Small intestine (tissue), 7 donors: ENCODE measurements at regions not wholly inside any gene's neighbourhood (a gene's known extent, or its start where the extent isn't known, plus 50 kb on each side); places are given as distances from the start of the nearest gene placed in this dataset.

Experiments used
- DNase-seq, 2 donors: peaks; one replicate each; pipeline versions ENCODE4 v3.0.0 to v3.0.0-alpha.2; 2013
- FAIRE-seq: peaks from 2 replicates; lab custom pipeline; 2012; peaks lifted over from hg19 to GRCh38; lab: Jason Lieb, UNC
- H3K27ac ChIP-seq, 3 donors: one replicate each; pipeline ENCODE4 v1.5.1; 2013; ENCODE audit warnings: low read length in 2 of 3, mild to moderate bottlenecking in 2 of 3, control low read depth in 1 of 3, inconsistent platforms in 1 of 3, low read depth in 1 of 3, moderate library complexity in 1 of 3
- H3K27me3 ChIP-seq, 3 donors: one replicate each; pipeline ENCODE4 v1.6.1; 2013; ENCODE audit warnings: low read length in 3 of 3, inconsistent platforms in 1 of 3; ENCODE audit not compliant: control insufficient read depth in 3 of 3, insufficient read depth in 3 of 3
- H3K36me3 ChIP-seq, 3 donors: one replicate each; pipeline ENCODE4 v1.6.1; 2013; ENCODE audit warnings: low read length in 3 of 3, inconsistent platforms in 1 of 3, low read depth in 1 of 3, mild to moderate bottlenecking in 1 of 3, moderate library complexity in 1 of 3; ENCODE audit not compliant: control insufficient read depth in 3 of 3, insufficient read depth in 2 of 3
- H3K4me1 ChIP-seq, 3 donors: one replicate each; pipeline ENCODE4 v1.6.1; 2013; ENCODE audit warnings: low read length in 2 of 3, inconsistent platforms in 1 of 3, low read depth in 1 of 3, mild to moderate bottlenecking in 1 of 3, moderate library complexity in 1 of 3; ENCODE audit not compliant: control insufficient read depth in 3 of 3, insufficient read depth in 2 of 3
- H3K4me3 ChIP-seq, 3 donors: one replicate each; pipeline ENCODE4 v1.5.1; 2013; ENCODE audit warnings: low read length in 3 of 3, control low read depth in 1 of 3, inconsistent platforms in 1 of 3, low read depth in 1 of 3, mild to moderate bottlenecking in 1 of 3, moderate library complexity in 1 of 3
- H3K9me3 ChIP-seq, 2 donors: one replicate each; pipeline ENCODE4 v1.6.1; 2013; ENCODE audit warnings: low read depth in 1 of 2, low read length in 1 of 2; ENCODE audit not compliant: control insufficient read depth in 2 of 2, insufficient read depth in 1 of 2
- WGBS, 3 donors: extraction: QIAGEN DNeasy Blood & Tissue Kit; methylation state at CpG; one replicate each; pipeline ENCODE4 v1.1.7; 2013; 5-methylcytosine and 5-hydroxymethylcytosine counted together
- donor health status: healthy with polysubstance abuse.
- donor health status: control.
- donor health status: control.
- donor health status: Bipolar disorder and iron deficiency.
- donor health status: healthy.

- Histone ChIP-seq H3K4me3 (no peak overlapping the region), H3K27me3 (no peaks in the 10 kb centered on the region), H3K4me1 (no peaks in the 10 kb centered on the region), H3K9me3 (no peaks in the 10 kb centered on the region), H3K27ac (no peak overlapping the region), H3K36me3 (no peaks in the 10 kb centered on the region)
- no peak for FAIRE-seq
- no peak for DNase-seq
- WGBS, 3 donors = 87 to 90% (median 89%) methylated on average over 6 of the region's 6 CpGs
Observed at GRCh38 chr1:219372916-219373615, 199.4 kb downstream of the LYPLAL1 start.

- FAIRE-seq = no peak
- 69 to 77% (median 74%) methylated on average over 2 of the region's 2 CpGs for WGBS, 3 donors
- no peak for DNase-seq
- Histone ChIP-seq H3K36me3 (no peaks in the 10 kb centered on the region), H3K27me3 (no peaks in the 10 kb centered on the region), H3K4me3 (no peak overlapping the region), H3K4me1 (no peaks in the 10 kb centered on the region), H3K27ac (no peak overlapping the region), H3K9me3 (no peaks in the 10 kb centered on the region)
Observed at GRCh38 chr1:219371471-219371870, 197.8 kb downstream of the LYPLAL1 start.

GRCh38 chr1:219367496-219367895 is 193.8 kb downstream of the LYPLAL1 start:
- FAIRE-seq = no peak
- WGBS, 3 donors = 59 to 70% (median 66%) methylated on average over 3 of the region's 3 CpGs
- no peaks in the 10 kb centered on the region for H3K9me3 ChIP-seq

GRCh38 chr1:219365451-219365850 is 191.8 kb downstream of the LYPLAL1 start:
- no peak for DNase-seq
- WGBS, 3 donors = 95 to 98% (median 97%) methylated on average over 1 of the region's 1 CpG
- no peak overlapping the region for H3K4me3 ChIP-seq
- no peak for FAIRE-seq
- H3K27me3 ChIP-seq = no peaks in the 10 kb centered on the region
- no peak overlapping the region for H3K27ac ChIP-seq
- no peaks in the 10 kb centered on the region for H3K4me1 ChIP-seq
- no peaks in the 10 kb centered on the region for H3K9me3 ChIP-seq
- no peaks in the 10 kb centered on the region for H3K36me3 ChIP-seq

More at GRCh38 chr1:219367496-219367895, 193.8 kb downstream of the LYPLAL1 start:
- no peak overlapping the region for H3K27ac ChIP-seq
- no peaks in the 10 kb centered on the region for H3K27me3 ChIP-seq
- DNase-seq = no peak
- H3K4me3 ChIP-seq = no peak overlapping the region
- H3K4me1 ChIP-seq = no peaks in the 10 kb centered on the region
- no peaks in the 10 kb centered on the region for H3K36me3 ChIP-seq

- FAIRE-seq = no peak
- DNase-seq = no peak
- H3K27ac ChIP-seq = no peak overlapping the region
- H3K4me3 ChIP-seq = no peak overlapping the region
- H3K36me3 ChIP-seq = no peaks in the 10 kb centered on the region
- WGBS, 3 donors = 71 to 83% (median 82%) methylated on average over 3 of the region's 3 CpGs
- no peaks in the 10 kb centered on the region for H3K4me1 ChIP-seq
- H3K27me3 ChIP-seq = no peaks in the 10 kb centered on the region
- H3K9me3 ChIP-seq = no peaks in the 10 kb centered on the region
Observed at GRCh38 chr1:219362702-219363101, 189.0 kb downstream of the LYPLAL1 start.

- no peaks in the 10 kb centered on the region for H3K9me3 ChIP-seq
- DNase-seq = no peak
- no peak for FAIRE-seq
Observed at GRCh38 chr1:219359126-219359525, 185.4 kb downstream of the LYPLAL1 start.

GRCh38 chr1:219358080-219358479 is 184.4 kb downstream of the LYPLAL1 start:
- no peaks in the 10 kb centered on the region for H3K9me3 ChIP-seq
- no peaks in the 10 kb centered on the region for H3K36me3 ChIP-seq
- H3K27ac ChIP-seq = no peak overlapping the region
- no peak for FAIRE-seq
- no peaks in the 10 kb centered on the region for H3K27me3 ChIP-seq
- H3K4me3 ChIP-seq = no peak overlapping the region
- no peaks in the 10 kb centered on the region for H3K4me1 ChIP-seq
- no peak for DNase-seq
- WGBS, 3 donors = 68 to 84% (median 80%) methylated on average over 2 of the region's 2 CpGs

More at GRCh38 chr1:219359126-219359525, 185.4 kb downstream of the LYPLAL1 start:
- Histone ChIP-seq H3K27ac (no peak overlapping the region), H3K36me3 (no peaks in the 10 kb centered on the region), H3K4me1 (no peaks in the 10 kb centered on the region), H3K27me3 (no peaks in the 10 kb centered on the region), H3K4me3 (no peak overlapping the region)
- WGBS, 3 donors = 68 to 75% (median 69%) methylated on average over 2 of the region's 2 CpGs

- Histone ChIP-seq H3K27me3 (no peaks in the 10 kb centered on the region), H3K4me3 (no peak overlapping the region), H3K9me3 (no peaks in the 10 kb centered on the region), H3K36me3 (no peaks in the 10 kb centered on the region), H3K4me1 (no peaks in the 10 kb centered on the region), H3K27ac (no peak overlapping the region)
- DNase-seq (no peak), FAIRE-seq (no peak)
- 74 to 75% (median 74%) methylated on average over 4 of the region's 4 CpGs for WGBS, 3 donors
Observed at GRCh38 chr1:219354962-219355361, 181.3 kb downstream of the LYPLAL1 start.
